Nephron progenitor cell (in vitro differentiated cells): ENCODE measurements at regions not wholly inside any gene's neighbourhood (a gene's known extent, or its start where the extent isn't known, plus 50 kb on each side); places are given as distances from the start of the nearest gene placed in this dataset.

Source experiments
- DNase-seq: peaks from one replicate; pipeline ENCODE4 v3.0.0; 2021
- H3K27ac Mint-ChIP-seq: 2 replicates; pipeline ENCODE4 v1.8.0; 2021; ENCODE audit warnings: mild to moderate bottlenecking, moderate library complexity, mixed read lengths
- H3K27me3 Mint-ChIP-seq: 2 replicates; pipeline ENCODE4 v1.8.0; 2021; ENCODE audit warnings: mild to moderate bottlenecking, low read depth, mixed read lengths; ENCODE audit not compliant: poor library complexity
- H3K36me3 Mint-ChIP-seq: 2 replicates; pipeline ENCODE4 v1.8.0; 2021; ENCODE audit warnings: low read depth, mixed read lengths
- H3K4me1 Mint-ChIP-seq: 2 replicates; pipeline ENCODE4 v1.8.0; 2021; ENCODE audit warnings: mixed read lengths
- H3K4me3 Mint-ChIP-seq: 2 replicates; pipeline ENCODE4 v1.8.0; 2021; ENCODE audit warnings: mild to moderate bottlenecking, moderate library complexity, mixed read lengths
- H3K9me3 Mint-ChIP-seq: 2 replicates; pipeline ENCODE4 v1.8.0; 2021; ENCODE audit warnings: mild to moderate bottlenecking, moderate library complexity, mixed read lengths
- CTCF ChIP-seq: fragments of 200-600 bp; sonication (generic); IDR thresholded peaks from 2 replicates; pipeline ENCODE4 v1.5.0; 2021; ENCODE audit warnings: antibody characterized with exemption

GRCh38 chr6:145235207-145235606 lies 500.1 kb downstream of the EPM2A start:
- no peak for TF ChIP-seq CTCF
- H3K9me3 Mint-ChIP-seq, result peaks cover 21% of the 10 kb centered on the region
- H3K36me3 Mint-ChIP-seq, result peaks cover 11% of the 10 kb centered on the region
- no peak overlapping the region for H3K27ac Mint-ChIP-seq
- no peak overlapping the region for H3K4me3 Mint-ChIP-seq
- H3K4me1 Mint-ChIP-seq, result peaks cover 9% of the 10 kb centered on the region
- peaks cover 4% of the 10 kb centered on the region for H3K27me3 Mint-ChIP-seq
- no peak for DNase-seq

GRCh38 chr6:145238787-145239186 lies 496.5 kb downstream of the EPM2A start:
- H3K9me3 Mint-ChIP-seq, result peaks cover 21% of the 10 kb centered on the region
- DNase-seq, result no peak
- H3K4me3 Mint-ChIP-seq, result no peak overlapping the region
- H3K27me3 Mint-ChIP-seq, result no peaks in the 10 kb centered on the region
- no peak overlapping the region for H3K27ac Mint-ChIP-seq
- H3K4me1 Mint-ChIP-seq, result peaks cover 9% of the 10 kb centered on the region
- TF ChIP-seq CTCF, result no peak
- H3K36me3 Mint-ChIP-seq, result peaks cover 11% of the 10 kb centered on the region

GRCh38 chr6:145241039-145241438 lies 494.3 kb downstream of the EPM2A start:
- no peak for DNase-seq
- TF ChIP-seq CTCF, result no peak

GRCh38 chr6:145241721-145242120 lies 493.6 kb downstream of the EPM2A start:
- Mint-ChIP-seq H3K4me3 (no peak overlapping the region), H3K4me1 (peaks cover 9% of the 10 kb centered on the region), H3K27ac (no peak overlapping the region), H3K9me3 (peaks cover 5% of the 10 kb centered on the region), H3K36me3 (no peaks in the 10 kb centered on the region), H3K27me3 (no peaks in the 10 kb centered on the region)
- no peak for TF ChIP-seq CTCF
- DNase-seq, result no peak

More at GRCh38 chr6:145241039-145241438, 494.3 kb downstream of the EPM2A start:
- Mint-ChIP-seq H3K4me3 (no peak overlapping the region), H3K27ac (no peak overlapping the region), H3K4me1 (peaks cover 9% of the 10 kb centered on the region), H3K9me3 (peaks cover 6% of the 10 kb centered on the region), H3K36me3 (no peaks in the 10 kb centered on the region), H3K27me3 (no peaks in the 10 kb centered on the region)

- TF ChIP-seq CTCF, result no peak
- H3K27me3 Mint-ChIP-seq, result peaks cover 3% of the 10 kb centered on the region
- H3K27ac Mint-ChIP-seq, result no peak overlapping the region
- no peak for DNase-seq
- H3K9me3 Mint-ChIP-seq, result peaks cover 5% of the 10 kb centered on the region
- no peaks in the 10 kb centered on the region for H3K36me3 Mint-ChIP-seq
- H3K4me3 Mint-ChIP-seq, result no peak overlapping the region
- peaks cover 4% of the 10 kb centered on the region for H3K4me1 Mint-ChIP-seq
Observed at GRCh38 chr6:145244349-145245100, 490.8 kb downstream of the EPM2A start.

- no peak for DNase-seq
- Mint-ChIP-seq H3K4me3 (no peak overlapping the region), H3K4me1 (peaks cover 4% of the 10 kb centered on the region), H3K36me3 (no peaks in the 10 kb centered on the region), H3K27ac (no peak overlapping the region), H3K27me3 (peaks cover 3% of the 10 kb centered on the region), H3K9me3 (peaks cover 5% of the 10 kb centered on the region)
- no peak for TF ChIP-seq CTCF
Observed at GRCh38 chr6:145245119-145245518, 490.2 kb downstream of the EPM2A start.
